Fibroblast of skin of abdomen (primary cell): ENCODE measurements at regions not wholly inside any gene's neighbourhood (a gene's known extent, or its start where the extent isn't known, plus 50 kb on each side); places are given as distances from the start of the nearest gene placed in this dataset.
"Not testable (repeated sequence)": the region's sequence is repeated elsewhere in the genome, so short reads cannot be mapped to it uniquely, and the experiment has no call there.

Experiments used
- DNase-seq: peaks from one replicate; pipeline ENCODE4 v3.0.0-alpha.2; 2013

GRCh38 chr12:93214523-93215289 is 163.0 kb upstream of the NUDT4 start:
- DNase-seq, result no peak

DNA sequence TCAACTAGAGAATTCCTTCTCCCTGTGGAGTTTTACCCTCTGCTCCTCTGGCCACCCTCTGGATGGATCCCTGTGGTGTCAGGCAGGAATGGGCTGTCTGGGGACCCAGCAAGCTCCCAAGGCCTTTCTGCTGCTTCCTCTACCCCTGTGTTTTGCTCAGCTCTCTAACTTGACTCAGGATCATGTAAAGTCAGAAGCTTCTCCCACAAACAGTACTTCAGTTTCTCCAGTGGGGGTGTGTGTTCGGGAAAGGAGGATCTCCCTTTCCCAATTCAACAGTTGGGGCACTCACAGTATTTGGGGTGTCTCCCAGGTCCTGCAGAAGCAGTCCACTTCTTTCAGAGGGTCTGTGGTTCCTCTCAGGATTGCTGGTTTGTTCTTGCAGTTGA is 162.4 kb upstream of the NUDT4 start:
- DNase-seq, result no peak

DNA sequence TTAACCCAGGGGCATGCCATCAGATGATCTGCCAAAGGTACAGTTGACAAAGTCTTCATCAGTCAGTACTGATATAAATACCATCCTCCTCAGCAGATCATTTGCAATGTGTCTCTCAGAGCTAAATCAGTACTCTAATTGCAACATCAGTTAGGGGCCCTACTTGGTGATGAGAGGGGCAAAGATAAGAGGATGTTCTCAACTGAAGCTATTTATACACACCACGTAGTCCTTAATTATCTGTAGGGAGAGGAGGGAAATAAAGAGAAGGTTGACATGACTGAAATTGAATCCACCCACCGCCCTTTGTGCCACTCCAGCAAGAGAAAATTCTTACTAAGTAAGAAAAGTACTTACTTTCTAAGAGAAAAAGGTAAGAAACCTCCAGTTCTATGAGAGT is 157.8 kb upstream of the NUDT4 start:
- DNase-seq, result no peak

GRCh38 chr12:93221841-93222240 is 155.9 kb upstream of the NUDT4 start:
- DNase-seq, result no peak

DNA sequence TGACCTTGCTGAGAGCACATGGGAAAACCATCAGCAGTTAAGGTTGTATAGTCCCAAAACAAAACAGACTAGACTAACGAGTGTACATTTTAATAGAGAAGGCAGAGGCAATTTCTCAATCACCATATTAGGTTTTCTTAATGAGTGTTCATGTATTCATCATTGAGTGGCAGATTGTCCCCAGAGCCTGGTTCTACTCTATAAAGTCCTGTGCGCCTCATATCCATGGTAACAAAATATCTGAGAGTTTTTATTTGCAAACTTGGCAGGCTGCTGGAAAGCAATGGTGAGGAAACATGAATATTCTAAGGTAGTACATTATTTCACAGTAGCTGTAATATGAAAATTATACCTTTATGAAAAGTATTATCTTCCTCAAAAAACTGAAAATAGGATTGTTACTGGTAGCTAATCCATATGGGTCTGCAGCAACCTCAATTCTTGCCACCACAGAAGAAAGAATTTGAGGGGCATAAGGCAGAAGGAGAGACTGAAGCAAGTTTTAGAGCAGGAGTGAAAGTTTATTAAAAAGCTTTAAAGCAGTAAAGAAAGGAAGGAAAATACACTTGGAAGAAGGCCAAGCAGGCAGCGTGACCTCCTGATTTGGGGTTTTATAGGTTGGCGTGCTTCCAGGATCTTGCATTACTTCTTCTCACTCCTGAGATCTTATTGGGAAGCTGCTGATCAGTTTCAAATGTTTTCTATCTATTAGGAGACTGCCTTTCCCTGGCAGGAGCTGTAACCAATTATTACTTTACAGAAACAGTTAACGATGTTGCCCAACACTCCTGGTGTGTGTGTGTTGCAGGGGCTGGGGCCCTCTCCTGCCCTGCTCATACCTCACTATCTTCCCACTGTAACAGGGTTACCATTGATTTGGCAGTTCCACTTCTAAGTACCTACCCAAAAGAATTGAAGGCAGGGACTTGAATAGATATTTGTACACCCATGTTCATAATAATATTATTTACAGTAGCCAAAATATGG is 154.0 kb upstream of the NUDT4 start:
- peak; percentile 24 for DNase-seq

DNA sequence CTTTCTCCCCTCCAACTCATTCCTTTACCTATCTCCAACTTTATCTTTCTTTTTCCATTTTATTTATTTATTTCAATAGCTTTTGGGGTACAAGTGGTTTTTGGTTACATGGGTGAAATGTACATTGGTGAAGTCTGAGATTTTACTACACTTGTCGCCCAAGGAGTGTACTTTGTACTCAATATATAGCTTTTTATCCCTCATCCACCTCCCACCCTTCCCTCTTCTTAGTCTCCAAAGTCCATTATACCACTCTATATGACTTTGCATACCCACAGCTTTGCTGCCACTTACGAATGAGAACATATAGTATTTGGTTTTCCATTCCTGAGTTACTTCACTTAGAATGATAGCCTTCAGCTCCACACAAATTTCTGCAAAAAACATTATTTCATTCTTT is 152.6 kb upstream of the NUDT4 start:
- no peak for DNase-seq

- DNase-seq, result no peak
These were observed 151.4 kb upstream of the NUDT4 start for GRCh38 chr12:93226361-93226760.

DNA sequence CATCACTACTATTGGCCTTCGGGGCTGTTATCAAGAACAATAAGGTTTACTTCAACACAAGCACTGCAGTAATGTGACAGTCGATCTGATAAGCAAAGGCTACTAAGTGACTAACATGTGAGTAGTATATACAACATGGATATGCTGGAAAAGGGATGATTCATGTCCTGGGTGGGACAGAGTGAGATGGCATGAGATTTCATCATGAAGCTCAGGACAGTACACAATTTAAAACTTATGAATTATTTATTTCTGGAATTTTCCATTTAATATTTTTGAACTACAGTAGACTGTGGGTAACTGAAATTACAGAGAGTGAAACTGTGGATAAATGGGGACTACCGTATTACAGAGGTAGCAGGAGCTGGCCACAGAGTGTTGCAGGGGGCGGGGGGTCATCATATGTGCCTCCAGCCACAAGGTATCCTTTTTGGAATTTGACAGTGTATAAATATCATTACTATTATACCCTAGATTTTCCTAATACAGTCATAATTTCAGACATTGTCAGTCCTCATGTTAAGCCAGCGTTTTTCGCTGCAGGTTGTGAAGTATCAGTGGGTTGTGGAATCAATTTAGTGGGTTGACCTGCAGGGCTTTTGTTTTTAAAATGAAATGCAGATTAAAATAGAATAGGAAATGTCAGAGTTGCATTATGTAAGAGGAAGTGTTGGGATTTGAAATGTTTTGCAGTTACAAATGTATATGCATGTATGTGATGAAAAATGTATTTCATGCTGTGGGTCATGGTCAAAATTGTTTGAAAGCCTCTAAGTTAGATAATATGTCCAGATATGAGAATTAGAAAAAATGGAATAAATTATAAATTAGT is 148.0 kb upstream of the NUDT4 start:
- peak; percentile 89 for DNase-seq

DNA sequence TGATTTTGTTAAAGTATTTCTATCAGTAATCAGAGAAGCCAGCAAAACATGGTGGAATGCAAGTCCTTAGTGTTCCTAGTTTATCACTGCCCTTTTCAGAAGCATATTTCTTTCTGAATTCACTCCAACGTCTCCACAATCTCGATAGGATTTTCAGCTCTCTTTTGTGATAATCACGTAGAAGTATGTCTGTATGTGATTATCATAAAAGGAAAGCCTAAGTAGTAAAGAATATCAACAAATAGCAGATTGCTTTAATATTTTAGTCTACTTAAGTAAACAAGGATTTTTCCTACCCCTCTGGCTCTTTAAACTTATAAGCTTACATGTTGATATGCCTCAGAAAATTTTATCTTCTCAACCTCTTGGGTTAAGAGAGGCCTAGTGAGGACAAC is 147.4 kb upstream of the NUDT4 start:
- DNase-seq, result no peak

DNA sequence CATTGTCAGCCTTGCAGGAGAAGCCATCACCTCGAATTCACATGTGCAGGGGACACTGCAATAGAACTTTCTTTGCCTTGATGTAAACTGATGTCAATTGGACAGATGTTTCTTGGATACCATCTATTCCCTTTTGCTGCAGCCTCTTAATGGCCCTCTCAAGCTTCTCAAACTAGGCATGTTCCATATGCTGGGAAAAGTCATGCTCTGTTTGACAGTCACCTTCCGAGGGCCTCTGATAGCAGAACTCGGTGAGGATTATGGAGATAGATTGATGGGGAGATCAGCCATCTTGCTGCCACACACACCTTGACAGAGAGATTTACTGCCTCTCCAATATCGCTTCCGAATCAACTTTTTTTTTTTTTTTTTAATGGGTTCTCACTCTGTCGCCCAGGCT is 145.8 kb upstream of the NUDT4 start:
- no peak for DNase-seq

DNA sequence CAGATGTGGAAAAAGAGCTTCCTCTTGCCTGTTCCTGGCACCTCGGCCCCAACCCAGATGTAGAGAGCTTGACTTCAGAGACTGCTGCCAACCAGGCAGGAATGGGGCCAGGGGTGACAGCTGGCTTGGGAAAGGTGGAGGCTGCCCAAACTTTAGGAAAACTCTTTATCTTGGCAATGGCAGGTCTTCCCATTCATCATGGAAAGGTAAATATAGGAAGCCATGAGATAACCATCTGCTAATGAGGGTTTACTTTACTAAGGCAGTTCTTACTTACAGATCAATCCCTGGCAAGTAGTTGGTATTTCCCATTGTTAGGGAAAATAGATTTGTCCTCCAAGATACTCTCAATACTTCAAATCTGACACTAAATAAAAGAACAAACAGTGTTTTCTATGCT is 143.1 kb upstream of the NUDT4 start:
- DNase-seq, result no peak

DNA sequence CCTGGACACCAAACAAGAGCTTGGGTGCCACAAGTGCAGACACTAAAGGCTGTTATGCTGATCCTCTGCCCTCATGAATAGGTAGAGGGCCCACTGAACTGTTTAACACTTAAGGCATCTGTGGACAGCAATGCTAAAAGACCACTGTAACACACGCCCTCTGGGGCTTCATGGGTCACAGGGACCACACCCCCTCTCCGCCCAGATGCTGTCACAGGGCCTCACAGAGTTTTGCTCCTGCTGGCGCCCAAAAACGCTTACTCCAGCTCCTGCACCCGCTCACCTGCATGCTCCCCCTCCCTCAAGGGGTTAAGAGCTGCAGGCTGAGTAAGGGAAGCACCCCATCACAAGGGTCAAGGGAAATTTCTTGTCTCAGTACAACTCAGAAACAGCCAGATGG is 141.8 kb upstream of the NUDT4 start:
- no peak for DNase-seq

- no peak for DNase-seq
These were observed 140.3 kb upstream of the NUDT4 start for GRCh38 chr12:93237235-93237915.

DNA sequence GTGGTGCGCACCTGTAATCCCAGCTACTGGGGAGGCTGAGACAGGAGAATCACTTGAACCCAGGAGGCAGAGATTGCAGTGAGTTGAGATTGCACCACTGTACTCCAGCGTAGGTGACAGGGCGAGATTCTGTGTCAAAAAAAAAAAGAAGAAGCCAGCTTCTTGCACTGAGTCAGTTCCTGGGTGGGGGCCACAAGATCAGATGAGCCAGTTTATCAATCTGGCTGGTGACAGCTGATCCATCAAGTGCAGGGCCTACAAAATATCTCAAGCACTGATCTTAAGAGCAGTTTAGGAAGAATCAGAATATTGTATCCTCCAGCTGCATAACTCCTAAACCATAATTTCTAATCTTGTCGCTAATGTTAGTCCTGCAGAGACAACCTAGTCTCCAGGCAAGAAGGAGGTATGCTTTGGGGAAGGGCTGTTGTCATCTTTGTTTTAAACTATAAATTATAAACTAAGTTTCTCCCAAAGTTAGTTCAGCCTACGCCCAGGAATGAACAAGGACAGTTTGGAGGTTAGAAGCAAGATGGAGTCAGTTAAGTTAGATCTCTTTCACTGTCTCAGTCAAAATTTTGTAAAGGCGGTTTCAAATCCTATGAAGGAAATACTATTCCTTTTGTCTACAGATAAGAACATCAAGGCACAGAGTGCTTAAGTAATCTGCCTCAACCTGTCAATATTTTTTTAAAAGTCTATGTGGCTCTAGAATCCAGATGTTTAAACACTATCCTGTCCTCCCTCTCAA is 139.0 kb upstream of the NUDT4 start:
- DNase-seq, result not testable (repeated sequence)

DNA sequence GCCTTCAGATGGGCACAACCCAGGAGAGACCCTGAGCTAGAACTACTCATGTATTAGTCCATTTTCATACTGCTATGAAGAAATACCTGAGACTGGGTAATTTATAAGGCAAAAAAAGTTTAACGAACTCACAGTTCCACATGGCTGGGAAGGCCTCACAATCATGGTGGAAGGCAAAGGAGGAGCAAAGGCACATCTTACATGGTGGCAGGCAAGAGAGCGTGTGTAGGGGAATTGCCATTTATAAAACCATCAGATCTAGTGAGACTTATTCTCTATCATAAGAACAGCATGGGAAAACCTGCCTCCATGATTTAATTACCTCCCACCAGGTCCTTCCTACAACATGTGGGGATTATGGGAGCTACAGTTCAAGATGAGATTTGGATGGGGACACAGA is 137.9 kb upstream of the NUDT4 start:
- not testable (repeated sequence) for DNase-seq

- no peak for DNase-seq
These were observed 135.4 kb upstream of the NUDT4 start for GRCh38 chr12:93242154-93242972.

DNA sequence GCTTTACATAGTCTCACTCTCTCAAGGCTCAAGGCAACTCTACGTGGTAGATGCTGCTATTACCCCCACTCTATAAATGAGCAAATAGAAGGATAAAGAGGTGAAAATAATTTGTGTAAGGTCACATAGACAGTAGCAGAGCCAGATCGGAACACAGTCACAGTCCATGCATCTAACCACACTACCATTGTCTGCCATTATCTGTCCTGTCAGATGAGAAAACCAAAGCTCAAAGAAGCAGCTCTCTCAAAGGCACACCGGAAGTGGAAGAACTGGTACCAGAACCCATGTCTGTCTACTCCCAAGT is 134.4 kb upstream of the NUDT4 start:
- no peak for DNase-seq

GRCh38 chr12:93243689-93244513 is 133.8 kb upstream of the NUDT4 start:
- DNase-seq, result peak; percentile 75

DNA sequence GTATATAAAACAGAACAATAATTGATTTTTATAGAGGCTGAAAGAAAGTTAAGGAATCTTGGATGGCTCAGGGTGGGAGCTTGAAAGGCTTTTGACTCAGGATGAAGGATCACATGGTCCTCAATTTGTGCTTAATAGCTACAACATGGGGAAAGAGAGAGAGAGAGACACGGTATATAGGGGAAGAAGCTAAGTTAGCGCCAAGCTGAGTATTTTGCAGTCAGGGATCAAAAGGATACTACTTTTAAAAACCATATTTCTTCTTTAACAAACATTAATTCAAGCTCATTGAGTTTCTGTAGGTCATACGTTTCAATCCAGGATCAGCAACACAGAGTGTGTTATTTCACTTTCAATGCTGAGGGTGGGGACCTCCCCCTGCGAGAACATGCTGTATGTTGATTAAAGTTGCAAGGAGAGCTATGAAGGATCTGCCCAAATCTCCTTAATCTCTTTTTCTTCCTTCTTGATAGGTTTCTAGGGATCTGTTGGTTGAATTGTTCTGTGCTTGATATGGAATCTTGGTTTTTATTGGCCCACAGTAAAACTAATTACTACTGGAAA is 133.1 kb upstream of the NUDT4 start:
- no peak for DNase-seq

DNA sequence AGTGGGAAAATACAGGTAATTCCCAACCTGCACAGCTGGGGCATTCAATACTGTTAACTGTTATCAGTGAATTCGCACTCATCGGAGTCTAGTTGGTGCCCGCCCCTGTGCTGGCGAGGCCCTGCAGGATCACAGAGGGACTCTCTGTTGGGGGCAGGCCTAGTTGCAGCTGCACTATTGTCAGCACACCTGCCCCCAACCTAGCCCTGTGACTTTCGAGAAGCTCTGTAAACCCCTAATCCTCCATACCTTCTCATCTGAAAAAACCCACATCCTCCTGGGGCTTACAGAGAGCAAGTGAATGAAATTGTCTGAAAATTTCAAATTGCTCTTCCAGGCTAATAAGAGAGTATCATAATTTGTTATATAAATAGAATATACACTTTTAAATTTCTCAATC is 132.2 kb upstream of the NUDT4 start:
- DNase-seq, result no peak
